ENCODE measurements at regions not wholly inside any gene's neighbourhood (a gene's known extent, or its start where the extent isn't known, plus 50 kb on each side); places are given as distances from the start of the nearest gene placed in this dataset.

GRCh38 chr22:49616356-49617231 lies 211.1 kb downstream of the BRD1 start:
- H3K4me3 ChIP-seq (ENCODE audit: low read depth, low read length) = no peak overlapping the region
- DNase-seq (ENCODE audit: low read depth) = no peak
- no peak for TF ChIP-seq CTCF (IDR thresholded peaks at IDR 0.05; ENCODE audit: low read depth, low read length, missing control alignments)

DNA sequence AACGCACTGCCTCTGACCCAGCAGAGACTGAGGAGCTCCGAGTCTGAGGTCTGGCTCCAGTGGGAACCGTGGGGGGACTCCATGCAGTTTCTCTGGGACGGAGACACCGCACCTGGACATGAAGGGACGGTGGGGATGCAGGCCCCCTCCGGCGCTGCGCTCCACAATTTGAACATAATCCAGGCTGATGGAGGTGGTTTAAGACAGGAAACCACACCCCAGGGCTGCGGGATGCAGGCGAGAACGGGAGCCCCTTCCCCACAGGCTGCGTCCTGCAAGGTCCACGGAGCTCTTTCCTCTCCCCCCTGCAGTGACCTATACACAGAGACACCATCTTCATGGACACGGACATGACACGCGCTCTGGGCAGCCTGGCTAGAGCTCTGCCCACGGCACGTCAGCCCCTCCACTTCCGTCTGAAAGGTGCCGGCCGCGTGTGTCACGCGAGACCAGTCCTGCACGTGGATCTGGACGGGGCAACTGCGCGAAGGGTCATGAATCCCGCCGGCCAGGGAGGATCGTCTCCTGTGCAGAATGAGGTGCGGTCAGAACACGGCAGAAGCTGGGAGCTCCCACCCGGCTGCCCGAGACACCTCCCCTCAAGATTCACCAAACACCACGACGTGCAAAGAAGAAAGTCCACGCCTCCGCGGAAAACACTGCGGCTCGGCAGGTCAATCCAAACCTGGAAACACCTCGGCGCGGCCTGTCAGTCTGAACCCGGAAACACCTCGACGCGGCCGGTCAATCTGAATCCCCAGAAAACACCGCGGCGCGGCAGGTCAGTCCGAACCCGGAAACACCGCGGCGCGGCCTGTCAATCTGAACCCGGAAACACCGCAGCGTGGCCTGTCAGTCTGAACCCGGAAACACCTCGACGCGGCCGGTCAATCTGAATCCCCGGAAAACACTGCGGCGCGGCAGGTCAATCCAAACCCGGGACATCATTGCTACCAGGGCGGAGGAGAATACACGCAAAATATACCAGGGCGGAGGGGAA lies 212.4 kb downstream of the BRD1 start:
- no peak for TF ChIP-seq CTCF (IDR thresholded peaks at IDR 0.05; ENCODE audit: low read depth, low read length, missing control alignments)
- H3K4me3 ChIP-seq (ENCODE audit: low read depth, low read length) = no peak overlapping the region
- DNase-seq (ENCODE audit: low read depth) = no peak

DNA sequence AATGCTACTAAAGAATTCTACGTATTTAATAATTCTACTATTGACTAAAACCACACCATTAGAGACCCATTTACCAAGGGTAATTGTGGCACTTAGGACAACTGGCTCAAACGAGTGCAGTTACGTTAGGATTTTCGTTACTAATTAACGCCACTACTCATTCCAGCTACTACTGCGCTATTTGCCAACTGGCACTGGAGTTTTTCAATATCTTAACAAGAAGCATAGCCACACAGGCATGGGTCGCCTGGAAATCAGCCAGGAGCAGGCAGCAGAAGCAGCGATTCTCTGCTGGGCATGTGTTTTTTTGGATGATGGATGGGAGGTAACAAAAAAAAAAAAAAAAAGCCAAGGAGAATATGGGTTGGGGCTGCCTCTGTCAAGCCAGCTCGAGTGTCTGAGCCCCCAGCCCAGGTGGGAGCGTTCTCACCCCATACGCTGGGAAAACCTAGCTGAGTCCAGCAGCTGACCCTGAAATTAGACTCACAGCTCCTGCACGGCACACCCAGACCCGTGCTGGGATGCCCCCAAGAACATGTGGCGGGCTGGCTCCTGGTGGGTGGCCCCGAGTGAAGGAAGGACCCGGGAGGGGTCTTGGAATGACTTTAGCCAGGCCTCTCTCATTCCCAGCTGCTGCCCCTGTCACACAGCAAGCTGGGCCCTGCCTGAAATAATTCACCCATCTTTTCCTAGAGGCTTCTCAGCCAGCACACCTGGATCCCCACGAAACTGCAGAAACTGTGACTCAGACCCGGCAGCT lies 214.0 kb downstream of the BRD1 start:
- H3K4me3 ChIP-seq (ENCODE audit: low read depth, low read length) = no peak overlapping the region
- no peak for DNase-seq (ENCODE audit: low read depth)
- TF ChIP-seq CTCF (IDR thresholded peaks at IDR 0.05; ENCODE audit: low read depth, low read length, missing control alignments) = no peak

GRCh38 chr22:49613108-49613507 lies 214.6 kb downstream of the BRD1 start:
- no peak for TF ChIP-seq CTCF (IDR thresholded peaks at IDR 0.05; ENCODE audit: low read depth, low read length, missing control alignments)
- no peak for DNase-seq (ENCODE audit: low read depth)
- H3K4me3 ChIP-seq (ENCODE audit: low read depth, low read length) = no peak overlapping the region

DNA sequence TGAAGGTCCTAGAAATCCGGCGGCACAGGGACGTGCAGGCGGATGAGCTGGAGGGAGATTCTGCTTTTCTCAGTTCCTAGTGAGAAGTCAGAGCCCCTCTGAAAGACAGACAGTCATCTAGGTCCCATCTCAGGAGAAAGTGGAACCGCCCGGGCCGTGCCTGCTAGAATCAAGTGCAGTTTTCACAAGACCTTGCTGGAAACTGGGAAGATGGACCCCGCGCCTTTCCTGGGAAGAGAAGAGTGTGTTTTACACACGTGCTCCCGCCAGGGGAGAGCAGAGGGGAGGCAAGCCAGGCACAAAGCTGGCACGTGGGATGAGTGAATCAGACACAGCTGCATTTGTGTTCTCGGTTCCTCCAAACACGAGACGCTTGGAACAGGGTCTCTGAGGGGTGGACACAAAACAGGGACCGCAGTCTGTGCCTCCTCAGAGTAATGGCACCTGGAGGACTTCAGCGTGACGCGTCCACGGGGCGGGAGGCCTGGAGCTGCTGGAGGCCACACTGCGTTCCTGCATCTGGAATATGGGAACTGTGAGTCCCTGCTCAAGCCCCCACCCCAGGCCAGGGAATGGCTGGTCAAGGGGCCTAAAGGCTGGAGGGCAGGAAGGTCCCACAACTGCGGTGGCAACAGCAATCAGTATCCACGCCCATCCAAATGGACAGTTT lies 218.3 kb downstream of the BRD1 start:
- no peak for TF ChIP-seq CTCF (IDR thresholded peaks at IDR 0.05; ENCODE audit: low read depth, low read length, missing control alignments)
- no peak for DNase-seq (ENCODE audit: low read depth)
- H3K4me3 ChIP-seq (ENCODE audit: low read depth, low read length) = no peak overlapping the region

GRCh38 chr22:49608660-49609059 lies 219.0 kb downstream of the BRD1 start:
- no peak for DNase-seq (ENCODE audit: low read depth)
- H3K4me3 ChIP-seq (ENCODE audit: low read depth, low read length) = no peak overlapping the region
- no peak for TF ChIP-seq CTCF (IDR thresholded peaks at IDR 0.05; ENCODE audit: low read depth, low read length, missing control alignments)
